ENCODE measurements at regions not wholly inside any gene's neighbourhood (a gene's known extent, or its start where the extent isn't known, plus 50 kb on each side); places are given as distances from the start of the nearest gene placed in this dataset.

GRCh38 chr2:12828980-12829379, 112.2 kb downstream of the TRIB2 start:
- no peak for DNase-seq

GRCh38 chr2:12831016-12831415, 114.3 kb downstream of the TRIB2 start:
- DNase-seq = no peak

DNA sequence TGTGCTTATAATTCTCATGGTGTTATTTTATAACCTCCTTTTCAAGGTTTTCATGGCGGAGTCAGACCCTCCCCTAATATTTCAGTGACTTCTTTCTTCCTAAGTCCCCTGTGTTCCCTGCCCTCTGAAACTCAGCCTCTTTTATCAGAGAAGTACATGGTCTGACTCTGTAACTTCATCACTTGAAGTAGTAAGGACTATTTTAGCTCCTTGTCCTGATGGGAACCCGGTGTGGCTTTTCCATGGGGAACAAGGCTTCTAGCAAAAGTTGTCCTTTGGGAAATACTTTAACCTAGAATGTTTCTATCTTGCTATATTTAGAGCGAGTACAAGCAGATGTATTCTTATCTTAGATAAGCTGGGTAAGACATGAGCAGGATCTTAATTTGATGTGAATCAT, 117.5 kb downstream of the TRIB2 start:
- DNase-seq = no peak

- DNase-seq = no peak
Measured at GRCh38 chr2:12835733-12836132, 119.0 kb downstream of the TRIB2 start.

DNA sequence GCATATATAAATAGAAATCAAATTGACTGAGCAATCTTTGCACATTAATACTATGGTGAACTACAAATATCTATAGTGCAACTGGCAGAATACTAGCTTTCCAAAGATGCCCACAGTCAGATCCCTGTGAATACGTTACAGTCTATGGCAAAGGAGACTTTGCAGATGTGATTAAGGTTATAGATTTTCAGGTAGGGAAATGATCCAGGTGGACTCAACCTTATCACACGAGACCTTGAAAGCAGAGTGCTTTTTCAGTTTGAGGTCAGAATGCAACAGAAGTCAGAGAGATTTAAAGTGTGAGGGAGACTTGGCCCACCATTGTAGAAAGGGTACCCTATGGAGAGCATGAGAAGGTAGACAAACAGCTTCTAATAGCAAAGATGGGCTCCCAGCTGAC, 122.6 kb downstream of the TRIB2 start:
- no peak for DNase-seq

DNA sequence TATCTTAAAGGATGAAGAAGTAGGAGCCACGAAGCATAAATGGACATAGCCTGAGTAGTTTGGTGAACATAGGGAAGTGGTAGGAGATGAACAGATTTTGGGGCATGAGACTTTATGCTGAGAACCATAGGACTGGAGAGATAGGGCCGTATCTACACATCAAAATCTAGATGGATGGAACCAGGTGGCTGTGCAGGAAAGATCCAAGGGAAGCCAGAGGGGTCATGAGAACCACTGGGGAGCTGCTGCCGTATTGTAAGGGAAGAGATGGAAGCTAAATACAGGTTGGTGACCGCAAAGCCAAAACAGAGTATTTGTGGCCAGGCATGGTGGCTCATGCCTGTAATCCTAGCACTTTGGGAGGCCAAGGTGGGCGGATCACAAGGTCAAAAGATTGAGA, 124.3 kb downstream of the TRIB2 start:
- DNase-seq = no peak

DNA sequence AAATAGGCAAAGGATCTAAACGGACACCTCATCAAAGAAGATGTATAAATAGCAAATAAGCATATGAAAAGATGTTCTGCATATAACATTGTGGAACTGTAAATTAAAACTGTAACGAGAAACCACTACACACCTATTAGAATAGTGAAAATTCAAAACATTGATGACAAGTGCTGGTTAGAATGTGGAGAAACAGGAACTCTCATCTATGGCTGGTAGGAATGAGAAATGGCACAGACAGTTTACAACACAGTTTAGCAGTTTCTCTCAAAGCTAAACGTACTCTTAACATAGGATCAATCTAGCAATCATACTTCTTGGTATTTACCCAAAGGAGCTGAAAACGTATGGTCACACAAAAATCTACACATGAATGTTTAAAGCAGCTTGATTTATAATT, 126.2 kb downstream of the TRIB2 start:
- DNase-seq = no peak

- DNase-seq = no peak
Measured at GRCh38 chr2:12844511-12844910, 127.8 kb downstream of the TRIB2 start.

GRCh38 chr2:12847694-12848575, 131.2 kb downstream of the TRIB2 start:
- no peak for DNase-seq

- no peak for DNase-seq
Measured at GRCh38 chr2:12852135-12852534, 135.4 kb downstream of the TRIB2 start.

GRCh38 chr2:12854001-12854530, 137.3 kb downstream of the TRIB2 start:
- DNase-seq = no peak

DNA sequence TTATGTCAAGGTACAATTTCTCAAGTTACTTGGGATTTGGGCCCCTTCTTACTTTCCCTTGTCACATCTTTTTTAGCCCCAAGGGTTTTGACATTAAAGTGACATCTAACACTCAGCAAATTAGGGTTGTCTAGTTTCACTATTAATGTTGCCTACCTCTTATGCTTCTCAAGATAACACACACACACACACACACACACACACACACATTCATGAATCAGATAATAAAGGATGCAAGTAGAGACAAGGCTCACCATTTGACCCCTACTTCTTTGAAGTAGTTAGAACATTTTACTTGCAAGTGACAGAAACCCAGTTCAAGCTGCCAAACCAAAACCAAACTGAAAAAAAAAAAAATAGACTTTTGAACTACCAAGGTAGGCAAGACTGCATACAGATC, 138.8 kb downstream of the TRIB2 start:
- DNase-seq = peak; percentile 51

DNA sequence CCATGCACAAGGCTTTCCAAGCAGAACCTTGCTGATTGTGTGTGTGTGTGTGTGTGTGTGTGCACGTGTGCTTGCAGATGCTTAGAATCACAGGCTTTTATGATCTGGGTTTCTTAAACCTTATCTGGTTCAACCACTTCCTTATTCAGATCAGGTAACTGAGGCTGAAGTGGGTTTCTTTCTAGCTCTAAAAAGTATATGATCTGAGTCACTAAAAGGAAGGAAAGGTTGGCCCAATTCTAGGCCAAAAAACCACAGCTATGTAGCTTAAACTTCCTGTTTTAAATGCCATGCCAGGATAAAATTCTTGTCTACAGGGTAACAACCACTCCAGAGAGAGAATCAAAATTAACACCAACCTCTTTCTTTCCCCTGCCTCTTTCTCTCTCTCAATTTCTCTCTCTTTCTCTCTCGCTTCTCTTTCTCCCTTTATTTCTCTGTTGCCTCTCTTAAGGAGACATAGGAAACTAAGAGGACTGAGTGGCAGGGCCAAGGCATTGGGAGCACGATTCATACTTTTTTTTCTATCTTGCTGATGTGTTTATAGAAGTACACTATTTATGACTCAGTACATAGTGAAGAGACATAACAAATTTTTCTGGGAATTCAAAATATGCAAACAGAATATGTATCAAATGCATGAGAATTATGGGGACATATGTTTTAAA, 140.3 kb downstream of the TRIB2 start:
- peak; percentile 70 for DNase-seq

- DNase-seq = no peak
Measured at GRCh38 chr2:12857891-12858290, 141.2 kb downstream of the TRIB2 start.

DNA sequence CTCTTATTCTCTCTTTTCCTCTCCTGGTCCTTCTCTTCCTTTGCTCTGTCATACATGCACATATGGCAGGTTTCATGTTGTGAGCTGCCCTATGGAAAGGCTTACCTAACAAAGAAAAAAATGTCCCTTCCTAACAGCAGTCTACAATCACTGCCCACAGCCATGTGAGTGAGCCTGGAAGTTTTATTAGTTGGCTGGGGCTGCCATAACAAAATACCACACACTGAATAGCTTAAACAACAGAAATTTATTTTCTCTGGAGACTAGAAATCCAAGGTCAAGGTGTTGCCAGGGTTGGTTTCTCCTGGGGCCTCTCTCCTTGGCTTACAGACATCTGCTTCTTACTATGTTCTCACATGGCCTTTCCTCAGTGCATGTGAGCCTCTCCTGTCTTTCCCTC, 142.1 kb downstream of the TRIB2 start:
- DNase-seq = no peak

DNA sequence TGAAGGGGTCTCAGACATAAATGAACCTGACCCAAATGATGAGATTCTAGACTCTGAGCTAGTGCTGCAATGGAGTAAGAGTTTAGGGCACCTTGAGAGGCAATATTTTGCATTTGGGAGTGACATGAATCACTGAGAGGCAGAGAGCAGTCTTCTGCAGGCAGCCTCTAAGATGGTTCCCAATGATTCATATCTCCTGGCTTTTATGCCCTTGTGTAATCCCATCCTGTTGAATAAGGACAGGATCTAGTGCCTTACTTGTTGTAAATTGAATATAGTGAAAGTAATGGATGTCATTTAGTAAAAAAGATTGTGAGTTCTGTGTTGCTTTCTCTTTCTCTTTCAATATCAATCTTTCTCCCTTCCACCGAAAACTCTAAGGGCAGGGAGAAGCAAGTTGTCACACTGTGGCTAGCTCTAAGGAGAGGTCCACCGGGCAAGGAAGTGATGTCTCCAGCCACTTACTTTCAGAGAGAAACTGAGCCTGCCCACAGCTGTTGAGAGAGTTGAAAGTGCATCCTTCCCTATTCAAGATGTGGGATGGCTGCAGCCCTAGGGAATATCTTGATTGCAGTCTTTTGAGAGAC, 144.7 kb downstream of the TRIB2 start:
- DNase-seq = peak; percentile 30

GRCh38 chr2:12862541-12862940, 145.8 kb downstream of the TRIB2 start:
- DNase-seq = no peak

- no peak for DNase-seq
Measured at GRCh38 chr2:12863937-12864336, 147.2 kb downstream of the TRIB2 start.

DNA sequence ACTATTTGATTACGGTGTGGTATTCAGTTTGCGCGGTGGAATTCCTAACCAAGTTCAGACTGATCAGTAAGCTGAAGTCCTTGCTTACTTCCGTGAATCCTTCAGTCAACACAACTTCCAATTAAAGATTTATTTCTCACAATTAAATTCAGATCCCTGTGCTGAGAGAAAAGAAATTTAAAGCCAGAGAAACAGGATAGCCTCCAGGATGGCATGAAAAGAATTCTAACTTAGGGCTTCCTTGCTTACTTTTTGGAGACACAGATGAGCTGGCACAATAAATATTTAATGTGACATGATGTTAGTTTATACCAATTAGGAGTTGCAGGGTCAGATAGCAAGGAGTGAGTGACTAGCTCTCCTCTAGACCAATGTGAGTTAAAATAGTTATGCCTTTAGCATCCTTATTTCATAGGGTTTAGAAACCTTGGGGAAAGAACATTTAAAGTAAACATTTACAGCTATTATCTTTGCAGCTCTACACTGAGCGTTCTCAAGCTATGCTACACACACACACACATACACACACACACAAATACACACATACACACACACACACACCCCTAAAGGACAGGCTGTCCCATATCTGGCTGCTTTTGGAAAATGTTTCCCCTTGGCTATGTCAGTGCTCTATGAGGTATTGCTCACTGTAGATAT, 151.0 kb downstream of the TRIB2 start:
- DNase-seq = no peak

- DNase-seq = no peak
Measured at GRCh38 chr2:12870692-12871091, 154.0 kb downstream of the TRIB2 start.

- no peak for DNase-seq
Measured at GRCh38 chr2:12871694-12872315, 155.1 kb downstream of the TRIB2 start.

DNA sequence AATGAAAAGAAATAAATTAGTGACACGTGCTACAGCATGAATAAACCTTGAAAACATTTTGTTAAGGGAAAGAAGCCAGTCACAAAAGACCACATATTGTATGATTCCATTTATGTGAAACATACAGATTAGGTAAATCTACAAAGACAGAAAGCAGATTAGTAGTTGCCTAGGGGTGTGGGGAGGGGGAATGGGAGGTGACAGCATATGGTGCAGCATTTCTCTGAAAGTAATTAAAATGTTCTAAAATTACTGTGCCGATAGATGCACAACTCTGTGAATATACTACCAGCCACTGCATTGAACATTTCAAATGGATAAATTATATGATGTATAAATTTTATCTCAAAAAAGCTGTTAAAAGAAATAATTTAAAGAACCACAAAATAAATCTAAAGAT, 161.0 kb downstream of the TRIB2 start:
- no peak for DNase-seq

DNA sequence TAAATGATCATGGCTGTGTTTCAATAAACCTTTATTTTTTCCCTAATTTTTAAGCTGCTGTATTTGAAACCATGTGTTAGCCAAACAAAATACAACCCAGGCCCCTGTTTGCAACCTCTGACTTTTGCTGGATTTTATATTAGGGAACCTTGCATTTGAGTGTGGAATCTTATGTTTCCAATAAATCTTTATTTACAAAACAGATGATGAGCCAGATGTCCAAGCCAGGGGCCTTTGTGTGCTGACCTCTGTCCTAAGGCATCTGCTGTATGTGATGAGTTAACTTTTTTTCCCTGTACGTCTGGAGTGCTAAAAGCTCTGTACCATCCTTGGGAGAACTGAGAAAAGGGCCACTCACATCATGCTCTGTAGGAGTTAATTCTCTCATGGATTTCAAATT, 162.9 kb downstream of the TRIB2 start:
- no peak for DNase-seq
